Omental fat pad (tissue), 3 donors: ENCODE measurements at regions not wholly inside any gene's neighbourhood (a gene's known extent, or its start where the extent isn't known, plus 50 kb on each side); places are given as distances from the start of the nearest gene placed in this dataset.
"Not testable (repeated sequence)": the region's sequence is repeated elsewhere in the genome, so short reads cannot be mapped to it uniquely, and the experiment has no call there.

ENCODE experiments used
- ATAC-seq: fragments of 150-250 bp; one replicate; pipeline ENCODE4 v1.9.1; 2016; ENCODE audit warnings: mild to moderate bottlenecking, moderate library complexity; ENCODE audit not compliant: low FRiP score
- DNase-seq: peaks from one replicate; pipeline ENCODE4 v3.0.0-alpha.2; 2019; ENCODE audit warnings: low spot score
- TF ChIP-seq, protein P1 (sequence below), 3 donors: fragments of 450-650 bp; IDR thresholded peaks; one replicate each; pipeline ENCODE4 v1.5.1; 2016 to 2017; ENCODE audit warnings: antibody characterized with exemption in 3 of 3, mild to moderate bottlenecking in 3 of 3, moderate library complexity in 2 of 3

DNA sequence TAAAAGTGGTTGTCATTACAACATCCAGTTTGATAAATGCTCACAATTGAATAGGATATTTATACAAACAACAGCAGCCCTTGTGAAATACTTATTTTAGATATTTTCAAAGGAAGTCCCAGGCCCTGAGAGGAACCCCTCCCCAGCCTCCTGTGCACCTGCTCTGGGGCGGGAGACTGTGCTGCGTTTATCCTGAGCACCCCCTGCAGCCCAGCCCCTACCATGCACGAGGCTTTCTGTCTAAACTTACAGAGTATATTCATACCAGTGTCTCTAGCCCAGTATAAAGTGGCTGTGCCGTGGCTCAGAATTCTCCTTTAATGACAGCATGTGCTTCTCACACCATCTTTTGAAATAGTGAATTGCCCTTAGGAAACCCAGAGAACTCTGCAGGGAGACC lies 1084.3 kb downstream of the TMEM121 start:
- ATAC-seq (no peak), DNase-seq (no peak)
- TF ChIP-seq, protein P1, sequence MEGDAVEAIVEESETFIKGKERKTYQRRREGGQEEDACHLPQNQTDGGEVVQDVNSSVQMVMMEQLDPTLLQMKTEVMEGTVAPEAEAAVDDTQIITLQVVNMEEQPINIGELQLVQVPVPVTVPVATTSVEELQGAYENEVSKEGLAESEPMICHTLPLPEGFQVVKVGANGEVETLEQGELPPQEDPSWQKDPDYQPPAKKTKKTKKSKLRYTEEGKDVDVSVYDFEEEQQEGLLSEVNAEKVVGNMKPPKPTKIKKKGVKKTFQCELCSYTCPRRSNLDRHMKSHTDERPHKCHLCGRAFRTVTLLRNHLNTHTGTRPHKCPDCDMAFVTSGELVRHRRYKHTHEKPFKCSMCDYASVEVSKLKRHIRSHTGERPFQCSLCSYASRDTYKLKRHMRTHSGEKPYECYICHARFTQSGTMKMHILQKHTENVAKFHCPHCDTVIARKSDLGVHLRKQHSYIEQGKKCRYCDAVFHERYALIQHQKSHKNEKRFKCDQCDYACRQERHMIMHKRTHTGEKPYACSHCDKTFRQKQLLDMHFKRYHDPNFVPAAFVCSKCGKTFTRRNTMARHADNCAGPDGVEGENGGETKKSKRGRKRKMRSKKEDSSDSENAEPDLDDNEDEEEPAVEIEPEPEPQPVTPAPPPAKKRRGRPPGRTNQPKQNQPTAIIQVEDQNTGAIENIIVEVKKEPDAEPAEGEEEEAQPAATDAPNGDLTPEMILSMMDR (IDR thresholded peaks at IDR 0.05), result no peak

DNA sequence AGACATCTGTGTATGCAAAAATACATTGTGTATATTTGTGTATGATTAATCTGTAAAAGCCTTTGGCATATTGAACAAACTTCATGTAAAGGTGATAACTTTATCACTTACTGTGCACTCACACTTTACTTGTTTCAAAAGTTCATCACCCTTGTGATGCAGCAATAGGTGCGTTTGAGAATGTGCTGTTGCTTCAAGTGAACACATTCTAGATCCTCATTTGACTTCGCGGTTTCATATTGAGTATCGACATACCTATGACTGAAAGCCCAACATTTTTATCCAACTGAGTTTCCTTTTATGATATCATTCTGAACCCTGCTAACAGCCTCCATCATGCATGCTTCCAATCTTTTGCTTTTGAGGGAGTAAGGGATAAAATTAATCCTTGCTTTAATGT lies 1086.9 kb downstream of the TMEM121 start:
- DNase-seq (no peak), ATAC-seq (no peak)
- TF ChIP-seq, protein P1 (IDR thresholded peaks at IDR 0.05), result no peak

DNA sequence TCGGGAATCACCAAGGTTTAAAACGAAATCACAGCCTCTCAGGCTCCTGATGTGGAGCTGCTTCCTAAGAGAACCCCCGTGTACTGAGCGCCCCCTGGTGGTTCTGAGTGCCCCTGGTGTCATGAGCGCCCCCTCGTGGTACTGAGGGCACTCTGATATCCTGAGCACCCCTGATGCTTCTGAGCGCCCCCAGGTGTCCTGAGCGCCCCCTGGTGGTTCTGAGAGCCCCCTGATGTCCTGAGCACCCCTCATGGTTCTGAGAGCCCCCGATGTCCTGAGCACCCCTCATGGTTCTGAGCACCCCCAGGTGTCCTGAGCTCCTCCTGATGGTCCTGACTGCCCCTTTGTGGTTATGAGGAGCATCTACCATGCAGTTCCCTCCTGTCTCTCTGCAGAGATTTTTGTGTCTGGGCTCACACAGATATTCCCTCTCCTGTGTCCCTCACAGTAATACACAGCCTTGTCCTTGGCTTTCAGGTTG lies 1092.1 kb downstream of the TMEM121 start:
- not testable (repeated sequence) for ATAC-seq
- peak; percentile 71 for DNase-seq

DNA sequence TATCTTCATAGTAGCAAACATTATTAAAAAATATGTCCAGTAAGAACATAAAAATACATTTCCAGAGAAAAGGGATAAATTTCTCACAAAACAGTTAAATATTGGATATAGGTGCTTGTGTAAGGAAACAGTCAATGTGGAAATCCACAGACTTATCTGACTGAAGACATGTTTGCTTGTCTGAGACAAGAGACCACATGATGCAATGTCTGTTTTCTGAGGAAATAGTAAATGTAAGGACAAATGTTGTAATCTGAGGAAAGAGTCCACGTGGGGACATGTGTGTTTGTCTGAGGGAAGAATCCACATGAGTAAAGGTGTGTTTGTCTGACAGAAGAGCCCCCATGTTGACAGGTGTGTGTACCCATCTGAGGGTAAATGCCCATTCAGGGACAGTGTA lies 1093.2 kb downstream of the TMEM121 start:
- ATAC-seq (no peak), DNase-seq (no peak)
- TF ChIP-seq, protein P1 (IDR thresholded peaks at IDR 0.05), result no peak

DNA sequence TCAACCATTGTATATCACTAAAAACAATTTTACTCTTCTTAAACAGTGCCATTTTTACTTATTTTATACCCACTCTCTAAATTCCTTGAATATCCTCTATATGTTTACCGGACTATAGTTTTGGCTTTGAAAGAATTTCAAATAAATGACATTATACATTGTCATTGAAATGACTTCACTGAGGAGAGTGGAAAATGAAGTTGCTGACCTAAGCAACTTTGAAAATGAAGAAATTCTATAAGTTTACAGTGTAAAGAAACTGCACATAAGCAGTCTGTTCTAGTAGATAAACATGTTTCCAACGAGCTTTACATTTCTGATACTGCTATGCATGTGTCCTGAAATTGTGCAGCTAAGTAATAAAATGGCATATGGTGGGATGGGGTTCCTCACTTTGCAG lies 1094.0 kb downstream of the TMEM121 start:
- no peak for DNase-seq
- TF ChIP-seq, protein P1 (IDR thresholded peaks at IDR 0.05), result no peak
- no peak for ATAC-seq

DNA sequence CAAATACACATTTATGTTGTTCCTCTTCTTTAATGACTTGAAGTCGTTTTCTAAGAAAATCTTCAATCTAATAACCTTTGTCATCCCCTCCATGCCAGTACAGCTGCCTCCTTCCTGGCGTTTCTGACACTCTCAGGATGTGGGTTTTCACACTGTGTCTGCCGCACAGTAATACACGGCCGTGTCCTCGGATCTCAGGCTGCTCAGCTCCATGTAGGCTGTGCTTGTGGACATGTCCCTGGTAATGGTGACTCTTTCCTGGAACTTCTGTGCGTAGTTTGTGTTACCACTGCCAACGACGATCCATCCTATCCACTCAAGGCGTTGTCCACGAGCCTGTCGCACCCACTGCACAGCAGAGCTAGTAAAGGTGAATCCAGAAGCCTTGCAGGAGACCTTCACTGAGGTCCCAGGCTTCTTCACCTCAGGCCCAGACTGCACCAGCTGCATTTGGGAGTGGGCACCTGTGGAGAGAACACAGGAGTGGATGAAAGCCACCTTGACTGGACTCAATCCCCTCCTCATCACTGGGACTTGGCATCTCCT lies 1095.9 kb downstream of the TMEM121 start:
- TF ChIP-seq, protein P1 (IDR thresholded peaks at IDR 0.05), result no peak
- ATAC-seq, result no peak
- no peak for DNase-seq

DNA sequence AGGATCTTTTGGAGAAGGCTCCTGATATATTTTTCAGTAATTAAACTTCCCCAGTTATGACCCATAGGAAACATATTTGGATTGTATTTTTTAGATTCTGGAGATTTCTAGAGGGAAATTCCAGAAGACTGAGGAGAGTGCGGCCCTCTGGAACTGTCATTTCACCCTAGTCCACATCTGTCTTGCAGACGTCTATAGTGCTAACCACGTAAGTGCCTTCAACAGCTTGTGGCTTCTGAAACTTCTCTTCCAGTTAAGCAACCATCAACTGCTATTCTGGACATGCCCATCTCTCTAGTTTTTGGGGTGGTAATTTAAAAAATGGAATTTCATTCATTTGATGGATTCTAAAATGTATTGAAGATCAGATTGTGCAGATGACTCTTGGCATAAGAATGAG lies 1098.8 kb downstream of the TMEM121 start:
- DNase-seq, result no peak
- TF ChIP-seq, protein P1 (IDR thresholded peaks at IDR 0.05), result no peak
- ATAC-seq, result no peak

DNA sequence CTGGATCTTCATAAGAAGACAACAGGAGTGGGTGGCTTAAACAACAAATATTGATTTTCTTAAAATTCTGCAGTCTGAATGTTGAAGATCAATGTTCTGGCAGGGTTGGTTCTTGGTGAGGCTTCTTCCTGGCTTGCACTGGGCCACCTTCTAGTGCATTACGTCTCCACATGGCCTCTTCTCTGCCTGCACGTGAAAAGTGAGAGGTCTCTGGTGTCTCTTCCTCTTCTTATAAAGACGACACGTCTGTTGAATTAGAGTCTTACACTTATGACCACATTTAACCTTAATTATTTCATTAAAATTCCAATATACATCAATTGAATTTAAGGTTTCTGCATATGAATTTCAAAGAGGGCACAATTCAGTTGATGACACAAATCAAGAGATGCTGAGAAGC lies 1100.1 kb downstream of the TMEM121 start:
- ATAC-seq, DNase-seq: not testable (repeated sequence)

DNA sequence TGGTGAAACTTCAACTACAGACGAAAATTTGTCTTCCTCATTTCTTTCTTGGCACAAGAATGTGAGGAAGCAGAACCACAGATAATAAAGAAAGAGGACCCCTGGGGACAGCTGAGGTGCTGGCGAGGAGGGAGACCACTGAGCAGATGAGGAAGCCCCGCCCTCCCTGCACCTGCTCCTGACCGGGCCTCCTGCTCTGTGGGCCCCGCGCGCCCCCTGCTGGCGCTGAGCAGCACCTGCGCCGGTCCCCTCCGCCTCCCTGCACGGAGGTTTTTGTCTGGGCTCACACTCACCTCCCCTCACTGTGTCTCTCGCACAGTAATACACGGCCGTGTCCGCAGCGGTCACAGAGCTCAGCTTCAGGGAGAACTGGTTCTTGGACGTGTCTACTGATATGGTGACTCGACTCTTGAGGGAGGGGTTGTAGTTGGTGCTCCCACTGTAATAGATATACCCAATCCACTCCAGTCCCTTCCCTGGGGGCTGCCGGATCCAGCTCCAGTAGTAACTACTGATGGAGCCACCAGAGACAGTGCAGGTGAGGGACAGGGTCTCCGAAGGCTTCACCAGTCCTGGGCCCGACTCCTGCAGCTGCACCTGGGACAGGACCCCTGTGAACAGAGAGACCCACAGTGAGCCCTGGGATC lies 1100.7 kb downstream of the TMEM121 start:
- not testable (repeated sequence) for ATAC-seq, DNase-seq
